Upper lobe of left lung (tissue), 6 donors: ENCODE measurements at regions not wholly inside any gene's neighbourhood (a gene's known extent, or its start where the extent isn't known, plus 50 kb on each side); places are given as distances from the start of the nearest gene placed in this dataset.

Experiments used
- ATAC-seq, 2 donors: fragments of 200-7000 bp; cut with Tn5 transposase; one replicate each; pipeline ENCODE4 v1.9.1; 2022; ENCODE audit warnings: mild to moderate bottlenecking in 2 of 2, moderate library complexity in 2 of 2; ENCODE audit not compliant: low FRiP score in 2 of 2
- DNase-seq, 2 donors: peaks; one replicate each; pipeline ENCODE4 v3.0.0-alpha.2; 2019 to 2020
- H3K27ac ChIP-seq, 4 donors: fragments of 200-600 bp; sonication (generic); one replicate each; pipeline ENCODE4 v1.5.1; 2016 to 2019
- H3K27me3 ChIP-seq, 4 donors: fragments of 200-600 bp; sonication (generic); one replicate each; pipeline ENCODE4 v1.5.1; 2017 to 2019
- H3K36me3 ChIP-seq, 4 donors: fragments of 200-600 bp; sonication (generic); one replicate each; pipeline ENCODE4 v1.5.1; 2016 to 2019
- H3K4me1 ChIP-seq, 4 donors: fragments of 200-600 bp; sonication (generic); one replicate each; pipeline ENCODE4 v1.5.1; 2018 to 2019
- H3K4me3 ChIP-seq, 4 donors: fragments of 200-600 bp; sonication (generic); one replicate each; pipeline ENCODE4 v1.5.1; 2017 to 2019; ENCODE audit warnings: mild to moderate bottlenecking in 2 of 4, moderate library complexity in 1 of 4
- H3K9me3 ChIP-seq, 4 donors: fragments of 200-600 bp; sonication (generic); one replicate each; pipeline ENCODE4 v1.5.1; 2018 to 2019
- CTCF ChIP-seq, 6 experiments: fragments of 450-650 bp in 4 of 6; fragments of 200-600 bp in 2 of 6; sonication (generic) in 2 of 6; IDR thresholded peaks; one replicate each; pipeline ENCODE4 v1.5.1; 2016 to 2019; ENCODE audit warnings: antibody characterized with exemption in 6 of 6
- EP300 ChIP-seq, 4 donors: sonication (generic); formaldehyde crosslinking; IDR thresholded peaks; one replicate each; pipeline ENCODE4 v1.5.1; 2017; ENCODE audit warnings: antibody characterized with exemption in 4 of 4, control low read depth in 2 of 4
- POLR2A ChIP-seq, 4 donors: fragments of 450-650 bp; IDR thresholded peaks; one replicate each; pipeline ENCODE4 v1.5.1; 2016 to 2017; ENCODE audit warnings: antibody characterized with exemption in 4 of 4, mild to moderate bottlenecking in 2 of 4
- POLR2AphosphoS5 ChIP-seq, 2 donors: sonication (generic); formaldehyde crosslinking; IDR thresholded peaks; one replicate each; pipeline ENCODE4 v1.5.1; 2017; ENCODE audit warnings: antibody characterized with exemption in 2 of 2
- WGBS, 2 donors: methylation state at CpG; one replicate each; pipeline ENCODE4 v1.1.5; 2017 to 2018; 5-methylcytosine and 5-hydroxymethylcytosine counted together
- donor health status: DM: no; HTN: no; CAD: no; lungs with moderate emphysema.
- donor health status: DM: no; HTN: yes; CAD: no; lungs with severe emphysema.

DNA sequence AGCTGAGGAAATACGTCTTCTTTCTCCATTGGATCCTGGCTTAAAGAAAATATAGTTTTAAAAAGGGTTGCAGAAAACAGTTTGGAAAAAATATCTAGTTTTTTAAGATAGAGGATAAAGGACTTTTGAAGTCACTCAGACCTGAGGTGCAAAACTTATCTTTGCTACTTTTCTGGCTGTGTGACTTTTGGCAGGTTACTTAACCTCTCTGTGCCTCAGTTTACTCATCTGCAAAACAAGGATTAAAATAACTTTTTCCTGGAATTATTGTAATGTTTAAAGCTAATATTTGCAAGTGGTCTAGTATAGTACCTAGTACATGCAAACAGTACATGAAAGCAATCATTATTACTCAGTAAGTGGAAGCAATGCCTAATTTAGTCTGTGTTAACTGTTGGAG lies 176.8 kb downstream of the TBX5 start:
- Histone ChIP-seq H3K27me3 (no peaks in the 10 kb centered on the region), H3K36me3 (no peaks in the 10 kb centered on the region), H3K4me1 (no peaks in the 10 kb centered on the region), H3K4me3 (no peak overlapping the region), H3K9me3 (no peaks in the 10 kb centered on the region), H3K27ac (no peak overlapping the region)
- TF ChIP-seq POLR2AphosphoS5 (IDR thresholded peaks at IDR 0.05) (no peak), EP300 (IDR thresholded peaks at IDR 0.05) (no peak), CTCF (IDR thresholded peaks at IDR 0.05) (no peak), POLR2A (IDR thresholded peaks at IDR 0.05) (no peak)
- DNase-seq (no peak), ATAC-seq (no peak)
- 61 to 69% methylated on average over 1 of the region's 1 CpG for WGBS, 2 donors

DNA sequence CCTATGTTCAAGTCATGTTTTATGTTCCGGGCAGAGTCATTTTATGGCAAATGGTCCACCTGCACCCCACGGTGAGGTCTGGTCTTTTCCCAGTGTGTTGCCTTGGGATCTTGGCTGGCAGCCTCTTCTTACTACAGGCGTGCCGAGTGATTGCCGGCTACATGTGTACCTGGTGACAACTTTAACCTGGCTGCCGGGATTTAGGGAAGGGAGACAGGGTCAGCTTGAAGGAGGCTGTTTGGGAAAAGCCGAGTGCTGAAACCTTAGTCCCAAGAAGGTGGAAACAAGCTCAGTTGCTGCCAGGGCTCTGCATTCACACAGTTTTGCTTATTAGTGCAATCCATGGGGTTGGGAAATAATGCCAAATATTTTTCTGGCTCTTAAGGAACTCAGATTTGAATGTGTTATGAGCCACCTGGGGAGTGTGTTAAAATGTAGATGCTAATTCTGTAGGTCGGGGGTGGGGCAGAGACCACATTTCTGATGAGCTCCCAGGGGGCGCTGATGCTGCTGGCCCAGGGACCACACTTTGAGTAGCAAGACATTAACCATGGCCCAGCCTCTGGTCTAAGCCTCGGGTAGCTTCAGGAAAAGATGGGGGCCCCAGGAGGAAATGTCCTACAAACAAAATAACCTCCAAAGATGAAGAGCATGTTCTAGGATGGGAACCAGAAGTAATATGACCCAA lies 179.6 kb downstream of the TBX5 start:
- ATAC-seq (no peak), DNase-seq (no peak)
- 63 to 65% methylated on average over 10 of the region's 10 CpGs for WGBS, 2 donors
- Histone ChIP-seq H3K4me3 (no peak overlapping the region), H3K36me3 (no peaks in the 10 kb centered on the region), H3K27me3 (no peaks in the 10 kb centered on the region), H3K4me1 (no peaks in the 10 kb centered on the region), H3K9me3 (no peaks in the 10 kb centered on the region), H3K27ac (no peak overlapping the region)
- TF ChIP-seq POLR2AphosphoS5 (IDR thresholded peaks at IDR 0.05): no peak
- no peak for TF ChIP-seq CTCF (IDR thresholded peaks at IDR 0.05)
- TF ChIP-seq EP300 (IDR thresholded peaks at IDR 0.05): no peak
- no peak for TF ChIP-seq POLR2A (IDR thresholded peaks at IDR 0.05)

GRCh38 chr12:114221957-114222630 lies 183.8 kb downstream of the TBX5 start:
- Histone ChIP-seq H3K9me3 (no peaks in the 10 kb centered on the region), H3K27ac (no peak overlapping the region), H3K4me3 (no peak overlapping the region), H3K36me3 (no peaks in the 10 kb centered on the region), H3K27me3 (no peaks in the 10 kb centered on the region), H3K4me1 (no peaks in the 10 kb centered on the region)
- DNase-seq: no peak
- TF ChIP-seq CTCF (IDR thresholded peaks at IDR 0.05) (no peak), EP300 (IDR thresholded peaks at IDR 0.05) (no peak), POLR2AphosphoS5 (IDR thresholded peaks at IDR 0.05) (no peak), POLR2A (IDR thresholded peaks at IDR 0.05) (no peak)
- no peak for ATAC-seq

DNA sequence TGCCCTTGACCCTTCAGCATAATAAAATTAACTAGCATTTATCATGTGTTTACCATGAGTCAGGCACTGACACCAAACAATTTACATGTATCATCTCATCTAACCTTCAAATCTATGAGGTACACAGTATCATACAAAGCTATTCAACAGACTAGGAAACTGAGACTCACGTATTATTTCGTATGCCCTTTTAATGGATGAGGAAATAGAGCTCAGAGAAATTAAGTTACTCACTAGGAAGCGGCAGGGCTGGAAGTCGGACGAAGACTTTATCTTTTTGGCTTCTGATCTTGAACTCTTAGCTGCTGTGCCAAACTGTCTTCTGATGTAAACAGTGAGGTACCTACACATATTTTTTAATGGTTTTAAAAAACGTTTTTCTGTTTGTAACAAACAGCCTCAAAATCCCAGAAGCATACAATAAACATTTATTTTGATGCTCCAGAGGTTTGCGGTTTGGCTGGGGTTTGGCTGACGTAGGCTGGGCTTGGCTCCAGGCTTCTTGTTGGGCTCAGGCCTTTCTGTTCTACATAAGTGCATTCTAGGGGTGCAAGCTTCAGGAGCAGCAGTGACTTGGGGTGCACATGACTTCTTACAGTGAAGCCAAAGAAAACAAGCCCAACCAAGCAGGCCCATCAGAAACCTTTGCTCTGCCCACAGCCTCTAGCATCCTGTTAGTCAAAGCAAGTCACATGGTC lies 184.7 kb downstream of the TBX5 start:
- 59 to 67% methylated on average over 8 of the region's 8 CpGs for WGBS, 2 donors
- no peak overlapping the region for H3K27ac ChIP-seq
- DNase-seq (no peak), ATAC-seq (peak in 1 of 2 donors; percentile 32)
- no peaks in the 10 kb centered on the region for H3K36me3 ChIP-seq
- TF ChIP-seq EP300 (IDR thresholded peaks at IDR 0.05) (no peak), CTCF (IDR thresholded peaks at IDR 0.05) (no peak), POLR2AphosphoS5 (IDR thresholded peaks at IDR 0.05) (no peak), POLR2A (IDR thresholded peaks at IDR 0.05) (no peak)
- no peaks in the 10 kb centered on the region for H3K9me3 ChIP-seq
- H3K27me3 ChIP-seq: no peaks in the 10 kb centered on the region
- H3K4me1 ChIP-seq: no peaks in the 10 kb centered on the region
- H3K4me3 ChIP-seq: no peak overlapping the region
